NCI-H146 treated with DMSO at 0.1 percent for 48 hours (cell line): ENCODE measurements at regions not wholly inside any gene's neighbourhood (a gene's known extent, or its start where the extent isn't known, plus 50 kb on each side); places are given as distances from the start of the nearest gene placed in this dataset.
"Not testable (repeated sequence)": the region's sequence is repeated elsewhere in the genome, so short reads cannot be mapped to it uniquely, and the experiment has no call there.

Experiments
- DNase-seq: peaks from one replicate; lab custom pipeline; 2025; ENCODE audit not compliant: unreplicated experiment; lab: John Stamatoyannopoulos, UW

DNA sequence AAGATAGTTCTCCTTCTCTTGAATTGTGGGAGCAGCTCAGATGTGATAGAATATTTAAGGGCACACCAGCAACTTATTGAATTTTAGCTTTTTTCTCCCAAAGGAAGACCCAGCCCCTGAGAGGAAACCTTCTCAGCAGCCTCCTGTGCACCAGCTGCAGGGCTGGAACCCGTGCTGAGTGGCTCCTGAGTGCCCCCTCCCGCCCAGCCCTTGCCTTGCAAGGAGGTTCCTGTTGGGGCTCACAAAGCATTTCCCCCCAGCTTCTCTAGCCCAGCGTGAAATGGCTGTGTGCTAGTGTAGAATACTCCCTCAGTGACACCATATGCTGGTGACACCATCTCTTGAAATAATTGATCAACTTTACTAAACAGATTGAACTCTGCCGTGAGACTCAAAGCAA, 1180.1 kb downstream of the TMEM121 start:
- not testable (repeated sequence) for DNase-seq

- DNase-seq = not testable (repeated sequence)
Measured at GRCh38 chr14:106710187-106710586, 1183.8 kb downstream of the TMEM121 start.

- DNase-seq = not testable (repeated sequence)
Measured at GRCh38 chr14:106712513-106712912, 1186.1 kb downstream of the TMEM121 start.

DNA sequence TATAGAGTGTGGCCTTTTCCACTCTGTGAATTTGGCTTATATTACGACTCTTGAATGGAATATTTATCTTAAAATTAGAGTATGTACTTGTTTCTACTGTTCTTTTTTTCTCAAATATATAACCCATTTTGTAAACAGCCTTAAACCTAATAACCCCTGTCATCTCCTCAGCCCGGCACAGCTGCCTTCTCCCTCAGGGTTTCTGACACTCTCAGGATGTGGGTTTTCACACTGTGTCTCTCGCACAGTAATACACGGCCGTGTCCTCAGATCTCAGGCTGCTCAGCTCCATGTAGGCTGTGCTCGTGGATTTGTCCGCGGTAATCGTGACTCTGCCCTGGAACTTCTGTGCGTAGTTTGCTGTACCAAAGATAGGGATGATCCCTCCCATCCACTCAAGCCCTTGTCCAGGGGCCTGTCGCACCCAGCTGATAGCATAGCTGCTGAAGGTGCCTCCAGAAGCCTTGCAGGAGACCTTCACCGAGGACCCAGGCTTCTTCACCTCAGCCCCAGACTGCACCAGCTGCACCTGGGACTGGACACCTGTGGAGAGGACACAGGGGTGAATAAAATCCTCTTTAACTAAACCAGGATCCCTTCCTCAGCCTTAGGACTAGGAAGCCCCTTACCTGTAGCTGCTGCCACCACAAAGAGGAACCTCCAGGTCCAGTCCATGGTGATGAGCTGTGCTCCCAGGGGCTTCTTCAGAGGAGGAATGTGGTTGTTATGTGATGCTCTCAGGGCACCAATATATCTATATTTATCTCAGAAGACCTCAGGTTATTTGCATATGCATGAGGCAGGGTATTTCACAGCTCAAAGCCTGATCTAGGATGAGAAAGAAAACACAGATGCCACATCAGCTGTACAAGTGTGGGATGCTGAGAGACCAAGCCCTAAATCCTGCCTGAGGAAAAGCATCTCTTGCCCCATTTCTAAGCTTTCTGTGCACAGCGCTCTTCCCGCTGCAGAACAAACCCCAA, 1188.4 kb downstream of the TMEM121 start:
- not testable (repeated sequence) for DNase-seq

GRCh38 chr14:106717544-106717943, 1191.2 kb downstream of the TMEM121 start:
- DNase-seq = not testable (repeated sequence)

DNA sequence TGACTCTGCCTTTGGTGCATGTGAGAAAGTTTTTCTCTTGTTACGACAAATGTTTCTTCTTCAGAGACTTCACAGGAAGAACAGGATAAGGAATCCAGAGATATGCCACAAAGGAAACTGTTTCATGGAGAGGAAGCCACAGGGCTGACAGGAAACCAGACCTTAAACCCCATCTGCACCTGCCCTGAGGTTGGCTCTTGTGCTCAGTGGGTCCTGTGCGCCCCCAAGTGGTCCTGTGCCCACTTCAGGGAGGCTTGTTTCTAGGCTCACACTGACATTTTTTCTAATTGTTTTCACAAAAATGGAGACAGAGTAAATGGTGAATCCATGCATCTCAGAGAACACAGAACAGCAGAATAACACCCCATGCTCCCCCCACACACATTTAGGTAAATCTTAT, 1193.5 kb downstream of the TMEM121 start:
- DNase-seq = not testable (repeated sequence)

DNA sequence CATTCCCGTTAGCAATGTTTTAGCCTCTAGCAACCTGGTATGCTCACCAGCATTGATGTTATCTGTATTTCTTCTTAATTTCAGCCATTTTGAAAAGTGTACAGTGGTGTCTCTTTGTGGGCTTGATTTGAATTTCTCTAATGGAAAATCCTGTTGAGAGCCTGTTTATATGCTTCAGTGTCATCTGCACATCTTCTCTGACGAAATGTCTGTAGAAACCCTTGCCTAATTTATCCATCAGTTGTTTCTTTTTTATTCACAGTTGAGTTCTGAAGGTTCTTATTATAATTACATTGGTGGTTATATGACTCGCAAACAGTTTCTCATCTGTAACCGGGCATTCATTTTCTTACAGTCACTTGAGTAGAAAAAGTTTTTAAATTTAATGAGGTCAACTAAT, 1195.5 kb downstream of the TMEM121 start:
- not testable (repeated sequence) for DNase-seq

GRCh38 chr14:106722813-106723687, 1196.7 kb downstream of the TMEM121 start:
- DNase-seq = not testable (repeated sequence)

GRCh38 chr14:106727962-106728361, 1201.6 kb downstream of the TMEM121 start:
- DNase-seq = not testable (repeated sequence)

GRCh38 chr14:106728611-106729010, 1202.2 kb downstream of the TMEM121 start:
- no peak for DNase-seq

DNA sequence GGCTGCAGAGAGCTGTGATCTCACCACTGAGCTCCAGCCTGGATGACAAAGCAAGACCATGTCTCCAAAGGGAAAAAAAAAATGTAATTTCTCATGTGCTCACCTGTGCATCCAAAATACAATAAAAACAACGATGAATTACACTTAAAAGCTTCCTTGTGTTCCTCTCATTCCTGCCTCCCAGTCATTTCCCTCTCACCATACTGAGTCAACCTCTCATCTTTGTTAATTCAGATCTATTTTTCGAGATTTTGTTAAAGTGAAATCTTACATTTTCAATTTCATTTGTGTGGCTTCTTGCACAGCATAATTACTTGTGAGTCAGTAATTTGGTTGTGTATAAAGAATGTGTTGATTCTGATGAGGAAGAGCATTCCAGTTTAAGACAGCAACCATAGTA, 1203.2 kb downstream of the TMEM121 start:
- DNase-seq = no peak

DNA sequence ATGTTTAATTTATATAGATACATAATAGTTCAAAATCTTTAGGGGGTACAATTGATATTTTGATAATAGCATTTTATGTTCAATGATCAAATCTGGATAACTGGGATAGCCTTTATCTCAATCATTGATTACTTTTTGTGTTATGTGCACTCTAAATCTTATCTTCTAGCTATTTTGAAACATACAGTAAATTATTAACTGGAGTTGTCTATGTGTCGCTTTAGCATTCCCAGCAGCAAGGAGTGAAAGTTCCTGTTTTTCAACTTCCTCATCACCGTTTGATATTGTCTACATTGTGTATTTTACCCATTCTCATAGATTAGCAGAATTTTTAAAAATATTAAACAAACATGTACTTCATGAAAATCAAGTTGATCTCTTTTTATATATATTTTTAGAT, 1207.4 kb downstream of the TMEM121 start:
- no peak for DNase-seq

DNA sequence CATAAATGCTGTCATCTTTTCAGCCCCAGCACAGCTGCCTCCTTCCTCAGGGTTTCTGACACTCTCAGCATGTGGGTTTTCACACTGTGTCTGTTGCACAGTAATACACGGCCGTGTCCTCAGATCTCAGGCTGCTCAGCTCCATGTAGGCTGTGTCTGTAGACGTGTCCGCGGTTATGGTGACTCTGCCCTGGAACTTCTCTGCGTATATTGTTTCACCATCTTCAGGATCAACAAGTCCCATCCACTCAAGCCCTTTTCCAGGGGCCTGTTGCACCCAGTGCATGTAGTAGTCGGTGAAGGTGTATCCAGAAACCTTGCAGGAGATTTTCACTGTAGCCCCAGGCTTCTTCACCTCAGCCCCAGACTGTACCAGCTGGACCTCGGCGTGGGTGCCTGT, 1210.6 kb downstream of the TMEM121 start:
- no peak for DNase-seq

DNA sequence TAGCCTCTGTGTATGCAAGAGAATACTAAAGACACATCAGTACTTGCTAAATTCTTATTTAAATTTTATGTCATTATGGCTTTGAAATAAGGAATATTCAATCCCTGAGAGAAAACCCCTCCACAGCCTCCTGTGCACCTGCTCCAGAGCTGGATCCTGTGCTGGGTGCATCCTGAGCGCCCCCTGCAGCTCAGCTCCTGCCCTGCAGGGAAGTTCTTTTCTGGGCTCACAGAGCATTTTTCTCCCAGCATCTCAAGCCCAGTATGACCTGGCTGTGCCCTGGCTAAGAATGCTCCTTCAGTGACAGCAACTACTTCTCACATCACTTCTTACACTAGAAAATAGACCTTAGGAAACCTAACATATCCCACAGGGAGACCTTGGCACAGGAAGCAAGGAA, 1211.7 kb downstream of the TMEM121 start:
- no peak for DNase-seq

DNA sequence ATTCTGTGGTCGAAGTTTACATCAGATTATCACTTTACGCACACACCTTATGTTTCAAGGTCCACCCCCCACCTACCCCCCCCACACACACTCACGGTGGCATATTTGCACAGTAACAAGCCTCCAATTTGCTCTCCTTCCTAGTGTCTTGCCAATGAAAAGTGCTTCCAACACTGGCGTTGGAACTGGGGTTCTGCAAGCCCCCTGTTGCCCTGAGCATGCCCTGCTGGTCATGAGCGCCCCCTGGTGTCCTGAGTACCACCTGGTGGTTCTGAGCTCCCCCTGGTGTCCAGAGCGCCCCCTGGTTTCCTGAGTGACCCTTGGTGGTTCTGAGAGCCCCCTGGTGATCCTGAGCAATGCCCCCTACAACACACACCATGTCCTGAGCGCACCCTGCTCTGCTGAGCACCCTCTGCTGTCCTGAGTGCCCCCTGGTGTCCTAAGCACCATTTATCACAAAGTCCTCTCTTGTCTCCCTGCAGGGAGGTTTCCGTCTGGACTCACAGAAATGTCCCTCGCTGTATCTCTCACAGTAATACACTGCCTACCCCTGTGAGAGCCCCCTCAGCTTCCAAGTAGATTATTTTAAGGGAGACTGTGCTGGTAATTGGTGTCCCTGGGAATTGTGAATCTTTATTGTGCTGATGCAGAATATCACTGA, 1212.3 kb downstream of the TMEM121 start:
- not testable (repeated sequence) for DNase-seq

DNA sequence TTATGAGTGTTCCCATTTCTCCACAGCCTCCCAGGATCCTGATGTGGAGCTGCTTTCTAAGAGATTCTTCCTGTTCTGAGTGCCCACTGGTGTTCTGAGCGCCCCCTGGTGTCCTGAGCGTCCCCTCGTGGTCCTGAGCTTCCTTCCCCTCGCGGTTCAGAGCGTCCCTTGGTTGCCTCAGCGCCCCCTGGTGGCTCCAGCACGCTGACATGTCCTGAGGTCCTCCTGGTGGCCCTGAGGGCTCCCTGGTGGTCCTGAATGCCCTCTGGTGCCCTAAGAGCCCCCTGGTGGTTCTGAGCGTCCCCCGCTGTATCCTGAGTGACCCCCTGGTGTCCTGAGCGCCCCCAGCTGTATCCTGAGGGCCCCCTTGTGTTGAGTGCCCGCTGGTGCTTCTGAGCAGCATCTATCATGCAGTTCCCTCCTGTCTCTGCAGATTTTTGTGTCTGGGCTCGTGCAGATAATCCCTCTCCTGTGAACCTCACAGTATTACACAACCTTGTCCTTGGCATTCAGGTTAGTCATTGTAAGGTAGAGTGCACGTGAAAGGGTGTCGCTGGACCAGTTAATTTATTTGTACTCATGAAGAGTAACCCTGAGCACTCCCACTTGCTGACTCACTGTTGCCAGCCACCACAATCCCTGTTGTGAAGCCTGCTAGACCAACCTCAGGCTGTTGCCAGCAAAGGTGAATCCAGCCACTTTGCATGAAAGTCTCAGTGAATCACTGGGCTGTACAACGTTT, 1214.9 kb downstream of the TMEM121 start:
- not testable (repeated sequence) for DNase-seq

- DNase-seq = not testable (repeated sequence)
Measured at GRCh38 chr14:106745016-106745767, 1218.8 kb downstream of the TMEM121 start.

DNA sequence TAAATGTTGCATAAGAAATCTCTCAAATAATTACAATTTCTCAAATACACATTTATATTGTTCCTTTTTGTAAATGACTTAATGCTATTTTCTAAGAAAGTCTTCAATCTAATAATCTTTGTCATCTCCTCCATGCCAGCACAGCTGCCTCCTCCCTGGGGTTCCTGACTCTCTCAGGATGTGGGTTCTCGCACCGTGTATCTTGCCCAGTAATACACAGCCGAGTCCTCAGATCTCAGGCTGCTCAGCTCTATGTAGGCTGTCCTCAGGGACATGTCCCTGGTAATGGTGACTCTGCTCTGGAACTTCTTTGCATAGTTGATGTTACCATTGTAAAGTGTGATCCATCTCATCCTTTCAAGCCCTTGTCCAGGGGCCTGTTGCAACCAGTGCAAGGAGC, 1223.7 kb downstream of the TMEM121 start:
- DNase-seq = not testable (repeated sequence)

- DNase-seq = not testable (repeated sequence)
Measured at GRCh38 chr14:106753751-106754150, 1227.4 kb downstream of the TMEM121 start.

GRCh38 chr14:106757444-106757843, 1231.1 kb downstream of the TMEM121 start:
- DNase-seq = not testable (repeated sequence)
